ENCODE measurements at regions not wholly inside any gene's neighbourhood (a gene's known extent, or its start where the extent isn't known, plus 50 kb on each side); places are given as distances from the start of the nearest gene placed in this dataset.

DNA sequence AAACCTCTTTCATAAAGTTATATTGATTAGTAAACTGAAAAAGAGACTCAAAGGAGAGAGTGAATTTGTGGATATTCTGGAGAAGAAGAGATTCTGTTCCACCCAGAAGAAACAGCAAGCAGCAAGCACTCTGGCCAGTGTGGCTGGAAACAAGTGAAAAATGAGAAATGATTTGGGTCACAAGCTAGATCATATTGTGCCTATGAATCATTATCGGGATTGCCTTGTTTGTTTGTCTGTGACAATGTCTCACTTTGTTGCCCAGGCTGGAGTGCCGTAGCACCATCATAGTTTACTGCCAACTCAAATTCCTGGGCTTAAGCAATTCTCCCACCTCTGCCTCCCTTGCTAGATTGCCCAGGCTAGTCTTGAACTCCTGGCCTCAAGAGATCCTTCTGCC, 106.5 kb upstream of the LOC128125822 start:
- no peak for TF ChIP-seq POLR2A (IDR thresholded peaks at IDR 0.05; ENCODE audit: low read depth, low read length)
- no peak for TF ChIP-seq TAF1 (IDR thresholded peaks at IDR 0.05; ENCODE audit: borderline replicate concordance, low read depth, low read length)
- no peak for TF ChIP-seq POLR2AphosphoS5 (IDR thresholded peaks at IDR 0.05; ENCODE audit: low read depth, low read length)
